Activated CD4-positive, alpha-beta T cell treated with anti-CD3 and anti-CD28 coated beads, Interleukin-2, amount 10 ng/mL, durations not matched to agents 7 days and 5 days (primary cell): ENCODE measurements at regions not wholly inside any gene's neighbourhood (a gene's known extent, or its start where the extent isn't known, plus 50 kb on each side); places are given as distances from the start of the nearest gene placed in this dataset.

Source experiments
- CTCF ChIA-PET: fragments of 350-600 bp; sonication (Branson Sonifier 250); formaldehyde crosslinking; loops from one replicate; lab custom pipeline; 2021; ENCODE audit warnings: antibody characterized with exemption; lab: Charles Lee
- POLR2A ChIA-PET: fragments of 350-600 bp; sonication (Branson Sonifier 250); formaldehyde crosslinking; loops from one replicate; lab custom pipeline; 2021; ENCODE audit warnings: antibody characterized with exemption; lab: Charles Lee
- DNase-seq: peaks from one replicate; pipeline ENCODE4 v3.0.0-alpha.2; 2020
- H3K27ac Mint-ChIP-seq: one replicate; pipeline ENCODE4 v1.8.0; 2021; ENCODE audit warnings: mild to moderate bottlenecking, moderate library complexity, mixed read lengths
- H3K27me3 Mint-ChIP-seq: one replicate; pipeline ENCODE4 v1.8.0; 2021; ENCODE audit warnings: mixed read lengths
- H3K36me3 Mint-ChIP-seq: one replicate; pipeline ENCODE4 v1.8.0; 2021; ENCODE audit warnings: low read depth, mixed read lengths
- H3K4me1 Mint-ChIP-seq: one replicate; pipeline ENCODE4 v1.8.0; 2021; ENCODE audit warnings: mixed read lengths
- H3K4me3 Mint-ChIP-seq: one replicate; pipeline ENCODE4 v1.8.0; 2021; ENCODE audit warnings: mild to moderate bottlenecking, moderate library complexity, mixed read lengths
- H3K9me3 Mint-ChIP-seq: one replicate; pipeline ENCODE4 v1.8.0; 2021; ENCODE audit warnings: mixed read lengths

GRCh38 chr12:115209230-115209629, 525.3 kb upstream of the TBX3 start:
- CTCF ChIA-PET = no interaction called here
- POLR2A ChIA-PET = no interaction called here
- Mint-ChIP-seq H3K9me3 (peaks cover 2% of the 10 kb centered on the region), H3K4me1 (no peaks in the 10 kb centered on the region), H3K36me3 (no peaks in the 10 kb centered on the region), H3K27me3 (no peaks in the 10 kb centered on the region), H3K4me3 (no peak overlapping the region), H3K27ac (no peak overlapping the region)
- DNase-seq = no peak

GRCh38 chr12:115208098-115208497, 524.1 kb upstream of the TBX3 start:
- CTCF ChIA-PET = no interaction called here
- H3K4me3 Mint-ChIP-seq = no peak overlapping the region
- H3K36me3 Mint-ChIP-seq = no peaks in the 10 kb centered on the region
- no peak overlapping the region for H3K27ac Mint-ChIP-seq
- no peak for DNase-seq
- POLR2A ChIA-PET = no interaction called here
- H3K4me1 Mint-ChIP-seq = no peaks in the 10 kb centered on the region
- H3K9me3 Mint-ChIP-seq = peaks cover 2% of the 10 kb centered on the region
- H3K27me3 Mint-ChIP-seq = no peaks in the 10 kb centered on the region

DNA sequence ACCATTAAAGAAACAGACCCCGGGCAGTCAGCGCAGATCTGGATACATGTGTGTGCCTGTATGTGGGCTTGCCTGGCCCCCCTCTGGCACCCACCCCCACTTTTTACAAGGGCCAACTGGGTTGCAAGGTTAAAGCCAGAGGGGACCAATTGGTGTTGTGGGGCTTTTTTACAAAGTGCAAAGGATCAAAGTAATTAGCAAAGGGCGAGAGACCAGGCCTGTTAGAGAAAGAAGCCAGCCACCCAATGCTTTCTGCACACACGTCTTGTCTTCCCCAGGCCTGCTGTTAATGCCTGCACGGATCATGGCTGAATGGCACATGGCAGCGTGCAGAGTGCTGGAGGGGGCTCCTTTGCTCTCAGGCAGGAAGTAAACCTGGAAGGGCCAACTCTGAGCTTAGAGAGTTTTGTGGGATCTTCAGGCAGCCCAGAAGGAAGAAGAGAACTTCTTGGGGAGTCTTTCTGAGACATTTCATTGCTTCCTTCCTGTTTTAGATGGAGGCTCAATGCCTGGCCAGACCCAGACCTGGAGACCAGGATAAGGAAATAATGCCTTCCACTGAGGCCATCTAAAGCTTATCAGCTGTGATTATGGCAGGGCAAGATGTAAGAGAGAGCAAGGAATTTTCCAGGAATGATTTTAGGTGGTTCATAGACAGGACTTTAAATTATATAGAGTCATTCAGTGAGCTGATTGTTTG, 523.4 kb upstream of the TBX3 start:
- H3K27ac Mint-ChIP-seq = no peak overlapping the region
- no peaks in the 10 kb centered on the region for H3K27me3 Mint-ChIP-seq
- peaks cover 2% of the 10 kb centered on the region for H3K9me3 Mint-ChIP-seq
- DNase-seq = no peak
- ChIA-PET POLR2A (no interaction called here), CTCF (no interaction called here)
- H3K36me3 Mint-ChIP-seq = no peaks in the 10 kb centered on the region
- no peaks in the 10 kb centered on the region for H3K4me1 Mint-ChIP-seq
- H3K4me3 Mint-ChIP-seq = no peak overlapping the region

DNA sequence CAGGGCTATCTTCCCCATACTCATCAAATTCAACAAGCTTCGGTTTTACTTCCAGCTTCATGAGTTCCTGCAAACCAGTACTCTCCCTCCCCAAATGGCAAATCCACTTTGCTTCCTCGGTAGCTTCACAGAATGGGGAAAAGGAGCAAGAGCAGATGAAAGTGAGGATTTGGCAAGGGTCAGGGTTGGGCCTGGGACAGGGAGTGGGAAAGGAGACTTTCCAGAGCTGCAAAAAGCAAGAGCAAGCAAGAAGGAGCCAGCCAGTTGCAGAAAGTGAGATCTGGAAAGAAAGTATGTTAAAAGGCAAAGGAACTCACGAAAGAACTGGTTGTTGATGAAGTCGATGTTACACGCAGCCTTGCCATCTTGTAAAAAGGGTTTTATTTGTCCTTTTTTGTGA, 522.8 kb upstream of the TBX3 start:
- H3K4me1 Mint-ChIP-seq = no peaks in the 10 kb centered on the region
- POLR2A ChIA-PET = no interaction called here
- CTCF ChIA-PET = no interaction called here
- H3K27me3 Mint-ChIP-seq = no peaks in the 10 kb centered on the region
- no peaks in the 10 kb centered on the region for H3K36me3 Mint-ChIP-seq
- peaks cover 2% of the 10 kb centered on the region for H3K9me3 Mint-ChIP-seq
- H3K27ac Mint-ChIP-seq = no peak overlapping the region
- DNase-seq = no peak
- no peak overlapping the region for H3K4me3 Mint-ChIP-seq

- H3K4me3 Mint-ChIP-seq = no peak overlapping the region
Observed at GRCh38 chr12:115205755-115206308, 521.9 kb upstream of the TBX3 start.

DNA sequence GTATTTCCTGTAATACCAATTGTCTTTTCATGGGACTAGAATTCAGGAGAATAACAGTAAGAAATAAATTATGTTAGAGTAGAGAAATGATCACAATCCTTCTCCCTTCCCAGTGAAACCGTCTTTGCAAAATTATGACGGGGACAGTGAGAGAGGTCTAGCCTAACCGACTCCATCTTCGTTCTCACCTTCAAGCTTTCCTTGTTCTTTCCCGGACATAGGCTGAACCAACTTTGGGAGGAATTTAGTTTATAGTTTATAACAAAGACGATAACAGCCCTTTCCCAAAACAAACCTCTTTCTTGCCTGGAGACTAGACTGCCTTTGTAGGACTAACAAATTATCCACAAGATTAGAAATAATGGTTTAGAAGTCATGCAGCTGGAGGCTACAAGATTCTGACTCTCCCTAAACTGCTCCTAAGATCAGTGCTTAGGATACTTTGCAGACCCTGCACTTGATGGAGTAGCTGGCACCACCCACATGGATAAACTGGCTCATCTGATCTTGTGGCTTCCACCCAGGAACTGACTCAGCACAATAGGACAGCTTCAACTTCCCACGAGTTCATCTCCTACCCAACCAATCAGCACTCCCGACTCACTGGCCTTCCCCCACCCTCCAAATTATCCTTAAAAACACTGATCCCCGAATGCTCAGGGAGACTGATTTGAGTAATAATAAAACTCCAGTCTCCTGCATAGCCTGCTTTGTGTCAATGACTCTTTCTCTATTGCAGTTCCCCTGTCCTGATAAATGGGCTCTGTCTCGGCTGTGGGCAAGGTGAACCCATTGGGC, 521.2 kb upstream of the TBX3 start:
- ChIA-PET CTCF (no interaction called here), POLR2A (no interaction called here)
- no peaks in the 10 kb centered on the region for H3K36me3 Mint-ChIP-seq
- H3K27me3 Mint-ChIP-seq = no peaks in the 10 kb centered on the region
- no peaks in the 10 kb centered on the region for H3K4me1 Mint-ChIP-seq
- no peak overlapping the region for H3K27ac Mint-ChIP-seq
- H3K4me3 Mint-ChIP-seq = no peak overlapping the region
- peaks cover 2% of the 10 kb centered on the region for H3K9me3 Mint-ChIP-seq
- no peak for DNase-seq

More at GRCh38 chr12:115205755-115206308, 521.9 kb upstream of the TBX3 start:
- Mint-ChIP-seq H3K4me1 (no peaks in the 10 kb centered on the region), H3K36me3 (no peaks in the 10 kb centered on the region), H3K27ac (no peak overlapping the region), H3K27me3 (no peaks in the 10 kb centered on the region), H3K9me3 (peaks cover 2% of the 10 kb centered on the region)
- CTCF ChIA-PET = no interaction called here
- POLR2A ChIA-PET = no interaction called here
- no peak for DNase-seq

DNA sequence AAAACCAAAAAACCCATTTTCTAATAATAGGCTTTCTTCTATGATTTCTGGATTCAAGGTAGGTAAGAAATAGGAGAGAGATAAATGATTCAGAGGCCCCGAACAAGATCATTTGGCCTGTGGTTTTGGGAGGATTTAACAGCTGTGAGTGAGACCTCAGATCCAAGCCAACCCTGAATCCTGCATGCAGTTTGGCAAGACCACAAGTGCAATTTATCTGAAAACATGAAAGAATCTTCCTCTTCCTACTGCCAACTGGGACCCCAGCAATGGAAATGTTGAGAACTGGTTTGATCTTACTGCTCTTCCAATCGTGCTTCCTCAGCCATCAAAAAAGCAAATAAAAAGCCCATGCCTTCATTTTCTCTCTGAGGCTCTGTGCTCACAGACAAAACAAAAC, 519.7 kb upstream of the TBX3 start:
- H3K9me3 Mint-ChIP-seq = peaks cover 2% of the 10 kb centered on the region
- no peak overlapping the region for H3K27ac Mint-ChIP-seq
- DNase-seq = no peak
- no peak overlapping the region for H3K4me3 Mint-ChIP-seq
- H3K4me1 Mint-ChIP-seq = no peaks in the 10 kb centered on the region
- CTCF ChIA-PET = no interaction called here
- POLR2A ChIA-PET = no interaction called here
- H3K36me3 Mint-ChIP-seq = no peaks in the 10 kb centered on the region
- no peaks in the 10 kb centered on the region for H3K27me3 Mint-ChIP-seq

GRCh38 chr12:115201966-115202365, 518.0 kb upstream of the TBX3 start:
- no peaks in the 10 kb centered on the region for H3K27me3 Mint-ChIP-seq
- DNase-seq = no peak
- H3K9me3 Mint-ChIP-seq = peaks cover 2% of the 10 kb centered on the region
- H3K36me3 Mint-ChIP-seq = no peaks in the 10 kb centered on the region
- ChIA-PET CTCF (no interaction called here), POLR2A (no interaction called here)
- H3K4me1 Mint-ChIP-seq = no peaks in the 10 kb centered on the region
- no peak overlapping the region for H3K27ac Mint-ChIP-seq
- H3K4me3 Mint-ChIP-seq = no peak overlapping the region

DNA sequence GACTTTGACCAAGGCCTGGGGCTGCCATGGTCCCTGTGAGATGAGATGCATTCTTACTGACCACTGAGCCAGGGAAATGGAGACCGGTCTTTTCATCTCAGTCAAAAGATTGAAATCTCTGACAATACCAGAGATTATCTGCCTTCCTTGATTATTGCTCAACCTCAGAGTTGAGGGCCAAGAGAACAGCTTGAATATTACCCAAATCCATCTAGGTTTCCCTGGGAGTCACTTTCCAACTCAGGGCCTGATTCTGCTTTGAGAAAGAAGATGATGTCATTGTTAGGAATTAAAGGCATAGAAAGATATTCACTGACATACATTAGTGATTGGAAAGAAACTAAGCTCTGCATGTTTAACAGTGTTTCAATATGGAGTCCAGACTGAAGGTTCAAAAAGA, 515.9 kb upstream of the TBX3 start:
- CTCF ChIA-PET = no interaction called here
- H3K36me3 Mint-ChIP-seq = no peaks in the 10 kb centered on the region

GRCh38 chr12:115194857-115195256, 510.9 kb upstream of the TBX3 start:
- Mint-ChIP-seq H3K4me3 (no peak overlapping the region), H3K36me3 (no peaks in the 10 kb centered on the region), H3K27ac (no peak overlapping the region), H3K27me3 (no peaks in the 10 kb centered on the region), H3K9me3 (peaks cover 3% of the 10 kb centered on the region), H3K4me1 (no peaks in the 10 kb centered on the region)
- CTCF ChIA-PET = no interaction called here
- no peak for DNase-seq
- POLR2A ChIA-PET = no interaction called here

More for the DNA sequence above, 515.9 kb upstream of the TBX3 start:
- Mint-ChIP-seq H3K9me3 (no peaks in the 10 kb centered on the region), H3K27me3 (no peaks in the 10 kb centered on the region), H3K27ac (no peak overlapping the region), H3K4me3 (no peak overlapping the region), H3K4me1 (no peaks in the 10 kb centered on the region)
- no peak for DNase-seq
- POLR2A ChIA-PET = no interaction called here

DNA sequence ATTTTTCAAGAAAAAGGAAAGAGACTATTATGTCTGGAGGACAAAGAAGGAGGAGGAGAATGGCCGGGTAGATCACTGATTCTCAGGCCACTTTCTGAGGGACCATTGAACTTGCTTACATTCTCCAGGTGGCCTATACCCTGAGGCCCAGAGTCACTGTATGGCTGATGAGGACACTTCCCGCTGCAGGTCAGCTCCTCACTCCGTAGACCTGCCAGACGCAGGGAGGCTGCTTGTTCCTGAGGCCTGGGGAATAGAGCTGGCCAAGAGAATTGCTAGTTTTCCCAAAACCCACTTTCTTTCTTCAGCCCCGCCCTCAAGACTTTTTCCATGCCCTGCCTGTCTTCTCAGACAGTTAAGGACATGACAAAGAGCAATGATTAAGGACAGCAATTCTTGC, 510.5 kb upstream of the TBX3 start:
- no peak for DNase-seq
- Mint-ChIP-seq H3K36me3 (no peaks in the 10 kb centered on the region), H3K9me3 (peaks cover 3% of the 10 kb centered on the region), H3K27ac (no peak overlapping the region), H3K4me3 (no peak overlapping the region), H3K27me3 (no peaks in the 10 kb centered on the region), H3K4me1 (no peaks in the 10 kb centered on the region)
- POLR2A ChIA-PET = no interaction called here
- CTCF ChIA-PET = no interaction called here

DNA sequence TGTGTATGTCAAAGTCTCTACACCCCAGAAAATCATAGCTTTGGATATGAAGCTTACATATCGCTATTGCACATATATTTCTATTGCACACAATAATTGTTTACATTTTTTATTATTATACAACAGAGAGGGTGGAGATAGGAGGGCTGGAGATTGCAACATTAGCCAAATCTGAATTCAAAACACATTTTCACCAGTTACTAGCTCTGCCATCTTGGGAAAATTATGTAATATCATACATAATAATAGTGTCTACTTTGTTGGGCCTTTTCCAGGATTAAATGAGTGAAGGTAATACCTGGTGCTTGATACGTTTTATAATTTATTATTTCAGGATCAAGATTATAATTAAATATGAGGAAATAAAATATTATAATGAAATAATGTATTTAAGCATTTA, 507.4 kb upstream of the TBX3 start:
- no peaks in the 10 kb centered on the region for H3K4me1 Mint-ChIP-seq
- H3K4me3 Mint-ChIP-seq = no peak overlapping the region
- no peaks in the 10 kb centered on the region for H3K27me3 Mint-ChIP-seq
- no peak for DNase-seq
- H3K9me3 Mint-ChIP-seq = peaks cover 3% of the 10 kb centered on the region
- ChIA-PET POLR2A (no interaction called here), CTCF (no interaction called here)
- no peak overlapping the region for H3K27ac Mint-ChIP-seq
- H3K36me3 Mint-ChIP-seq = no peaks in the 10 kb centered on the region

DNA sequence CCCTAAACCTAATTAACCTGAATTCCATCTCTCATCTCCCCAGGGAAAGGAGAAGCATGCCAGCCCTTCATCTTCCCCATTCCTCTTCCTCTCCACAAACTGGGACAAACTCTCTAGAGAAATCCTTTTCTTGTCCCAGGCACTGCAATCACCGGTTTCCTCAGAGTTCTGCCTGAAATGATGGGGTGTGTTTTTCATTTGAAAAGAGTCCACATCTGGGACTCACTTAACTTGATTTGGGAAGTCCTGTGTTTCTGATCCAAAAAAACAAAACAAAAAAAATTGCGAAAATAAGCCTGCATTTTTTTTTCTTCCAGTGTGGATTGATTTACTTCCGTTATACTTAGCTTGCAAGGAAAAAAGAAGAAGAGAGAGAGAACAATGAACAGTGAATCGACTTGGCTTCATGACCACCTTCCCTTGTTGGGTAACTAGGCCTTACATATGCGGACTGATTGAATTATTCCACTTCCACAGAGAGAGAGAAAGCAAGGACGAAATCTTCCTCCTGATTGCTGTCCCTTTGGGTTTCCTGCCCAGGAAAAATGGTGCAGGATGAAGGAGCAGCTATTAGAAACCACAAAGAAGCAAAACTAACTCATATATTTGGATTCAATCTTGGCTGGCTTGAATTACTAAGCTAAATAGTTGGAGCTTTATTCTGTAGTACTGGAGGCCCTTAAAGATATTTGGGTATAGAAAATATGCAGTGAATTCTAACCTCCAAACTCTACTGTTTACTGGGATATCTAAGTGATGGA, 506.2 kb upstream of the TBX3 start:
- ChIA-PET POLR2A (no interaction called here), CTCF (no interaction called here)
- Mint-ChIP-seq H3K9me3 (peaks cover 5% of the 10 kb centered on the region), H3K27ac (no peak overlapping the region), H3K36me3 (no peaks in the 10 kb centered on the region), H3K27me3 (no peaks in the 10 kb centered on the region), H3K4me1 (no peaks in the 10 kb centered on the region), H3K4me3 (no peak overlapping the region)
- DNase-seq = no peak
